Small intestine (tissue), 7 donors: ENCODE measurements at regions not wholly inside any gene's neighbourhood (a gene's known extent, or its start where the extent isn't known, plus 50 kb on each side); places are given as distances from the start of the nearest gene placed in this dataset.

Experiments
- DNase-seq, 2 donors: peaks; one replicate each; pipeline versions ENCODE4 v3.0.0 to v3.0.0-alpha.2; 2013
- FAIRE-seq: peaks from 2 replicates; lab custom pipeline; 2012; peaks lifted over from hg19 to GRCh38; lab: Jason Lieb, UNC
- H3K27ac ChIP-seq, 3 donors: one replicate each; pipeline ENCODE4 v1.5.1; 2013; ENCODE audit warnings: low read length in 2 of 3, mild to moderate bottlenecking in 2 of 3, control low read depth in 1 of 3, inconsistent platforms in 1 of 3, low read depth in 1 of 3, moderate library complexity in 1 of 3
- H3K27me3 ChIP-seq, 3 donors: one replicate each; pipeline ENCODE4 v1.6.1; 2013; ENCODE audit warnings: low read length in 3 of 3, inconsistent platforms in 1 of 3; ENCODE audit not compliant: control insufficient read depth in 3 of 3, insufficient read depth in 3 of 3
- H3K36me3 ChIP-seq, 3 donors: one replicate each; pipeline ENCODE4 v1.6.1; 2013; ENCODE audit warnings: low read length in 3 of 3, inconsistent platforms in 1 of 3, low read depth in 1 of 3, mild to moderate bottlenecking in 1 of 3, moderate library complexity in 1 of 3; ENCODE audit not compliant: control insufficient read depth in 3 of 3, insufficient read depth in 2 of 3
- H3K4me1 ChIP-seq, 3 donors: one replicate each; pipeline ENCODE4 v1.6.1; 2013; ENCODE audit warnings: low read length in 2 of 3, inconsistent platforms in 1 of 3, low read depth in 1 of 3, mild to moderate bottlenecking in 1 of 3, moderate library complexity in 1 of 3; ENCODE audit not compliant: control insufficient read depth in 3 of 3, insufficient read depth in 2 of 3
- H3K4me3 ChIP-seq, 3 donors: one replicate each; pipeline ENCODE4 v1.5.1; 2013; ENCODE audit warnings: low read length in 3 of 3, control low read depth in 1 of 3, inconsistent platforms in 1 of 3, low read depth in 1 of 3, mild to moderate bottlenecking in 1 of 3, moderate library complexity in 1 of 3
- H3K9me3 ChIP-seq, 2 donors: one replicate each; pipeline ENCODE4 v1.6.1; 2013; ENCODE audit warnings: low read depth in 1 of 2, low read length in 1 of 2; ENCODE audit not compliant: control insufficient read depth in 2 of 2, insufficient read depth in 1 of 2
- WGBS, 3 donors: extraction: QIAGEN DNeasy Blood & Tissue Kit; methylation state at CpG; one replicate each; pipeline ENCODE4 v1.1.7; 2013; 5-methylcytosine and 5-hydroxymethylcytosine counted together
- donor health status: healthy with polysubstance abuse.
- donor health status: control.
- donor health status: control.
- donor health status: Bipolar disorder and iron deficiency.
- donor health status: healthy.

DNA sequence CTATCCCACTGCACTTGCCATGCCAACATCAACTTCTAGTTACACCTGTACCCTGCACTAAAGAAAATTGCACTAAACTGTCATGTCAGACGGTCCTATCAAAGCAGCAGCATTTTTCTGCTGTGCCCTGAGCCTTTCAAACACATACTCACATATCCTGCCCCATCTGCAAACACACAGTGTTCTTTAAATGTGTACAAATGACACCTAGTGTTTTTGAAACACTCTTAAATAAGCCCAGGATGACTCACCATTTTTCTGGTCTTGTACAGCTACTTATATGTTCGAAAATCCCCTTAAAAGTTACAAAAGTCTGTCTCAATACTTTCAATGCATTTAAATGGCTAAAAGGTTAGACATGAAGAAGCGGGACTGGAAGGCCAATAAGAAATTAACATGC lies 346.7 kb upstream of the PPARGC1A start:
- H3K4me3 ChIP-seq = no peak overlapping the region
- no peaks in the 10 kb centered on the region for H3K27me3 ChIP-seq
- FAIRE-seq (no peak), DNase-seq (no peak)
- H3K4me1 ChIP-seq = peaks cover 0 to 3% (median 2%) of the 10 kb centered on the region in 3 donors
- no peaks in the 10 kb centered on the region for H3K9me3 ChIP-seq
- 59 to 75% (median 67%) methylated on average over 3 of the region's 3 CpGs for WGBS, 3 donors
- no peaks in the 10 kb centered on the region for H3K36me3 ChIP-seq
- H3K27ac ChIP-seq = no peak overlapping the region

DNA sequence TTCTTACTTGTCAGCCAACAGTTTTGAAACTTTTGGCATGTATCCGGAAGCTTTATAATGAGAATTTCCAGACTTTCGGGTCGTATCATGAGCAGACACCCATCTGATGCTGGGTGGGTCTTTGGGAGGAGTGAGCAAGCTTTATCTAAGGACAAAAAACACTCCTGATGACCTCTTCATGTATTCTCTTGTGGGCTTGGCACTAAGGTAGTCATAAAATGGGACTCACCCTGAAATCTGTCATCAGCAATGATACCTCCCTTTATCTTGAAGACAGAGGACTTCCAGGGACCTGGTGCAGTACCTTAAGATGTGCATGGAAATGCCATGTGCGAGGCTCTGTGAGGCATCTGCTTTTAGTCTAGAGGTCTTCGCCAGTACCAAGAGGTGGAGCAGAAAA lies 346.3 kb upstream of the PPARGC1A start:
- H3K27me3 ChIP-seq = no peaks in the 10 kb centered on the region
- WGBS, 3 donors = 37 to 71% (median 49%) methylated on average over 5 of the region's 5 CpGs
- H3K27ac ChIP-seq = no peak overlapping the region
- H3K4me1 ChIP-seq = peaks cover 0 to 3% (median 2%) of the 10 kb centered on the region in 3 donors
- FAIRE-seq (no peak), DNase-seq (peak in 1 of 2 donors; percentile 18)
- H3K4me3 ChIP-seq = no peak overlapping the region
- no peaks in the 10 kb centered on the region for H3K9me3 ChIP-seq
- no peaks in the 10 kb centered on the region for H3K36me3 ChIP-seq

DNA sequence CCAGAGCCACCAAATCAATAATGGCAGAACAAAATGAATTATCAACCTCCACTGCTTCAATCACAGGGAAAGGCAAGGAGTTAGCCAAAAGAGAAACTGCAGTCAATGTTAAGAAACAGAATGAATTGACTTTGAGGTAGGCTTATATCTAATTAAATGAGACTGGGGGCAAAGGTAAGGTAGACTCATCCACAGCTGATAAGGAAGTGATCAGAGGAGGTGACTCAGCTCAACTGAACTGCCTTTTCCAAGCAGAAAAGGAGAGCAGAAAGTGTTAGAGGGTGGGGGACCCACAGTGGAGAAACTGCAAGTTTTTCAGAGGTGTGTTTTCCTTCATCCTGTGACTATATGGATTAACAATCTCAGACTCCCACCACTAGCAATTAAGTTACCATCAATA lies 345.8 kb upstream of the PPARGC1A start:
- Histone ChIP-seq H3K27me3 (no peaks in the 10 kb centered on the region), H3K9me3 (no peaks in the 10 kb centered on the region), H3K27ac (no peak overlapping the region), H3K4me1 (peaks cover 0 to 3% (median 2%) of the 10 kb centered on the region in 3 donors), H3K36me3 (no peaks in the 10 kb centered on the region), H3K4me3 (no peak overlapping the region)
- FAIRE-seq (no peak), DNase-seq (peak; percentile 69 to 82)

DNA sequence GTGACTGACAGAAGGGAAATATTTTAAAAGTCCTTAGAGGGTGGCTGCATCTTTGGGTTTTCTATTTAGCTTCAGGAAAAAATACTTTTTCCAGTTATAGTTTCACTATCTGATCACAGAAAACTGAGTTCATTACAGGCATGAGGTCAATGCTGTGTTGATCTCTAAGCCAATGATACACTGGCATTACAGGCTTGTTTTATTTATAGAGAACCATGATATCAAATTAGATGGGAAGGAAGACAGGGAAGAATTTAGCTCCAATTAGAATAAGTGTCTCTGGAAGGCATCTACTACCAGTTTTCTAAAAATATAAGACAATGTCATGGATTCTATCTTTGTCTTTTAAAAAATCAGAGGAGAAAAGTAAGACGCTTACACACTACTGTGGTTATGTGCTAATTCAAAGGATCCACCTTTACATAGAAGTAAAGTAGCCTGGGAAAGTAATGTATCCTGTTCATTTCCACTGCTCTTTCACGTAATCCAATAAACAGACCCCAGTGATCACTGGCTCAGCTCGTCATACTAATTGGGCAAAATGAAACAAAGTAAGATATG lies 344.5 kb upstream of the PPARGC1A start:
- H3K36me3 ChIP-seq = no peaks in the 10 kb centered on the region
- no peak for FAIRE-seq
- WGBS, 3 donors = 85 to 90% (median 88%) methylated on average over 3 of the region's 3 CpGs

DNA sequence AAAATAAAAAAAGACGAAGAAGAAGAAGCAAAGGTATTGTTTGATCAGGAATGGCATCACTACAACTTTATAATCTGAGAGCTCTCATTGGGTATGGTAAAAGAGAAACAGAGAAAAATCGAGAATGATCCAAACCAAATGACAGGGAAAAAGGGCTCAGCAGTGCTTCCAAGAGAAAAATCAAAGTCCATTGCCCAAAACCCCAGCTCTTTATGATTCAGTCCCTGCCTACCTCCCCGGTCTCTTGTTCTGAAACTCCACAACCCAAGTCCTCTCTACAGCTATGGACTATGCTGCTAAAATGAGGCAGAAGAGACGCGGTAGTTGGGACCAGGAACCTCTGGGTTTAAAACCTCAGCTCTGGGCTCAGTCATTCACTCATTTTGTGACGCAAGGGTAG lies 341.1 kb upstream of the PPARGC1A start:
- DNase-seq (no peak), FAIRE-seq (no peak)
- Histone ChIP-seq H3K27me3 (no peaks in the 10 kb centered on the region), H3K36me3 (no peaks in the 10 kb centered on the region), H3K4me1 (peaks cover 0 to 2% (median 2%) of the 10 kb centered on the region in 3 donors), H3K9me3 (no peaks in the 10 kb centered on the region), H3K27ac (no peak overlapping the region), H3K4me3 (no peak overlapping the region)
- WGBS, 3 donors = 85 to 92% (median 88%) methylated on average over 6 of the region's 6 CpGs

More for the DNA sequence above, 344.5 kb upstream of the PPARGC1A start:
- Histone ChIP-seq H3K4me1 (peaks cover 0 to 3% (median 2%) of the 10 kb centered on the region in 3 donors), H3K4me3 (no peak overlapping the region), H3K27me3 (no peaks in the 10 kb centered on the region), H3K9me3 (no peaks in the 10 kb centered on the region), H3K27ac (no peak overlapping the region)
- no peak for DNase-seq

DNA sequence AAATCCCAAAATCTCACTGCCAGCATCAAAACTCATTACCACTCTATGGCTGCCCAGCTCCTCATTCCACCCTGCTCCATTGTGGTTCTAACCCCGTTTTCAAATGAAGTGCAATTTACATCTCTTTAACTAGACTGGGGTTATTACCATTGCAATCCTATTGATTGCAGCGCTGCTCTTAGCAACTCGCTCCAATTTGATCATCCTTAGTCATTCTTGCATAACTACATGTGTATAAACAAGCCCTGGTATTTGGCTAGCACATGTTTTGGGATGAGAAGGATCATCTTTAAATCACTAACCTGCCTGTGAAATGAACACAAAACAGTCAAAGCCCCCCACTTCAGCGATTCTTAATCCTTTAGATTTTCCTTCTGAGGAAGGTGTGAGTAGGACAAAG lies 340.1 kb upstream of the PPARGC1A start:
- Histone ChIP-seq H3K36me3 (no peaks in the 10 kb centered on the region), H3K4me1 (no peaks in the 10 kb centered on the region), H3K4me3 (no peak overlapping the region), H3K27ac (no peak overlapping the region), H3K9me3 (no peaks in the 10 kb centered on the region), H3K27me3 (no peaks in the 10 kb centered on the region)
- DNase-seq = no peak
- FAIRE-seq = no peak
- 80 to 86% (median 82%) methylated on average over 4 of the region's 4 CpGs for WGBS, 3 donors

DNA sequence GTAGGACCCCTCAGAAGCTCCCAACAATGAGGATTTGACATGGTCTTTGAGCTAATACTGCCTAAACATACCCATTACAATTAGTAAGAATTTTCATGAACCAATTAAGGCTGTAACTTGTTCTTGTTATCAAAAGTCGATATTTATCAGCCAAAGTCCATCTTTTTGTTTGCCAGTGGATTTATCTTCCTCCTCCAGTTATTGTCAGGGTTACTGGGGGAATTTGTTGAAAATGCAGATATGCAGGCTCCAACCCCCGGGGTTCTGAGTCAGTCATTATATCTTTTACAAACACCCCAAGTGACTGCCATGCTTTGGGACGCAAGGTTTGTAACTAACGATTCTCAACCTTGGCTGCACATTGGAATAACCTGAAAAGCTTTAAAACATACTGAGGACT lies 338.8 kb upstream of the PPARGC1A start:
- no peaks in the 10 kb centered on the region for H3K4me1 ChIP-seq
- no peak overlapping the region for H3K27ac ChIP-seq
- H3K36me3 ChIP-seq = no peaks in the 10 kb centered on the region
- no peak for FAIRE-seq
- H3K27me3 ChIP-seq = no peaks in the 10 kb centered on the region
- WGBS, 3 donors = 11 to 61% (median 37%) methylated on average over 4 of the region's 4 CpGs
- peak; percentile 16 to 57 for DNase-seq
- H3K9me3 ChIP-seq = no peaks in the 10 kb centered on the region
- H3K4me3 ChIP-seq = no peak overlapping the region

DNA sequence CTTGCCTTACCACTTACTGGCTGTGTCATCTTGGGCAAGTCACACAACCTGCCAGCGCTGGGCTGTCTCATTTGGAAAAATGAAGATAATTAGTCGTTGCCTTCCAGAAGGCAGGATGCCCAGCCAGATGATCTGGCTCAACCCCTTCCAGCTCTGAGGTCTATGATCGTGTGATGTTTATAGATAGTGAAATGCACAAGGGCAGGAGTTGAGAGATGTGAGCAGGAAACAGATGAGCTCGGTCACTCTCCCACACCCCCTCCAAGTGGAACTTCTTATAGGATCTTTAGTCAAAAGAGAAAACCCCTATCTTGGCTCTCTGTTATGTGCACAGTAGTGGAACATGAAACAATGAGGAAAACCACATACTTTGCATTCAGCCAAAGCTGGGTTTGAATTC lies 336.8 kb upstream of the PPARGC1A start:
- 43 to 49% (median 46%) methylated on average over 4 of the region's 4 CpGs for WGBS, 3 donors
- no peak overlapping the region for H3K27ac ChIP-seq

DNA sequence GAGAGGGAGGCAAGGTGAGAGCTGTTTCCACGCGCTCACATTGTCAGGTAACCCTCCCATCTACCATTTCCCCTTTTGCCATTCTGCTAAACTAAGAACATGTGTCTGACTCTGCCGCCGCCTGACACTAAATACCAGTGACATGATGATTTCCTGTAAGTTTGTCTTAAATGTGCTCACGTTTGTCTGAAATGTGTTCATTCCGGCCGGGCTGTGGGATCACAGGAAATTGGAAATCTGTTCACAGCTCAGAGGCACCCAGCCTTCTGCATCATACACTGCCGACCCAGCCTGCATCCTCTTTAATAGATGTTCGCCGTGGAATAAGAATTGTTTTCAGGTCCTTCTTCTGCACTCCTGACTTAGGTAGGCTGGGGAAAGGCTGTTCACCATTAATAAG lies 336.2 kb upstream of the PPARGC1A start:
- Histone ChIP-seq H3K36me3 (no peaks in the 10 kb centered on the region), H3K27me3 (no peaks in the 10 kb centered on the region), H3K27ac (no peak overlapping the region), H3K4me3 (no peak overlapping the region), H3K4me1 (no peaks in the 10 kb centered on the region), H3K9me3 (no peaks in the 10 kb centered on the region)
- 58 to 75% (median 70%) methylated on average over 10 of the region's 10 CpGs for WGBS, 3 donors
- FAIRE-seq (no peak), DNase-seq (no peak)

More for the DNA sequence above, 336.8 kb upstream of the PPARGC1A start:
- FAIRE-seq (no peak), DNase-seq (no peak)
- H3K27me3 ChIP-seq = no peaks in the 10 kb centered on the region
- no peaks in the 10 kb centered on the region for H3K9me3 ChIP-seq
- no peak overlapping the region for H3K4me3 ChIP-seq
- no peaks in the 10 kb centered on the region for H3K4me1 ChIP-seq
- no peaks in the 10 kb centered on the region for H3K36me3 ChIP-seq
